GM21528 (cell line): ENCODE measurements at regions not wholly inside any gene's neighbourhood (a gene's known extent, or its start where the extent isn't known, plus 50 kb on each side); places are given as distances from the start of the nearest gene placed in this dataset.

Source experiments
- ATAC-seq: cut with Tn5 transposase; IDR thresholded peaks from one replicate; pipeline ENCODE4 v1.9.1; 2021; ENCODE audit warnings: mild to moderate bottlenecking, moderate library complexity; ENCODE audit not compliant: unreplicated experiment, low FRiP score

DNA sequence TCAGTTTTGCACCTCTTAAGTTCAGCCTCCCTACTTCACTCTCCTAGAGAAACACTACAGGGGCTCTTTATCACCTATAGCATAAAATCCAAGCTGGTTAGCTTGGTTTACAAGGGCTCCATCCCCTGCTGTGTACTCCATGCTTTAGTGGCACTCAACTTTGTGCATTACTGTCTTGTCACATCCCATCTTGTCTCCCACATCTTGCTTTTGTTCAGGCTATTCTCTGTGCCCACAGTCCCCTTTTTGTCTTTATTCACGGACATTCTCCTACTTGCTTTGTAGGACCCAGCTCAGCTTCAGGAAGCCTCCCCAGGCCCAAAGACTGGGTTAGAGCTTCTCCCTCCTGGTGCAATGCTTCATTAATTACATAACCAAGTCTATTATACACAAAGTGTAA is 107.9 kb upstream of the SPACA1 start:
- ATAC-seq, result no peak

DNA sequence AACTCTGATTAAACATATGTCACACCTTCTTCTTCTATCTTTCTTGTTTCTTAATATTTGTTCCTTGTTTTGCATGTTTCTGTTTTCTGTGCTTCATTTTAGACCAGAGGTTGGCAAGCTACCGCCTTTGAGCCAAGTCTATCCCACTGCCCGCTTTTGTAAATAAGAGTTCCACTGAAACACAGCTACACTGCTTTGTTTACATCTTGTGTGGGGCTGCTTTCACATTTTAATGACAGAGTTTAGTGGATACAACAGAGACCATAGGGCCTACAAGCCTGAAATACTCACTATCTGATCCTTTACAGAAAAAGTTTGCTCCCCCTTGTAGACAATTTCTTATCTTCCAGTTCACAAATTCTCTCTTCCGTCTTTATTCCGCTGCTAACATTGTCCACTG is 109.4 kb upstream of the SPACA1 start:
- no peak for ATAC-seq

DNA sequence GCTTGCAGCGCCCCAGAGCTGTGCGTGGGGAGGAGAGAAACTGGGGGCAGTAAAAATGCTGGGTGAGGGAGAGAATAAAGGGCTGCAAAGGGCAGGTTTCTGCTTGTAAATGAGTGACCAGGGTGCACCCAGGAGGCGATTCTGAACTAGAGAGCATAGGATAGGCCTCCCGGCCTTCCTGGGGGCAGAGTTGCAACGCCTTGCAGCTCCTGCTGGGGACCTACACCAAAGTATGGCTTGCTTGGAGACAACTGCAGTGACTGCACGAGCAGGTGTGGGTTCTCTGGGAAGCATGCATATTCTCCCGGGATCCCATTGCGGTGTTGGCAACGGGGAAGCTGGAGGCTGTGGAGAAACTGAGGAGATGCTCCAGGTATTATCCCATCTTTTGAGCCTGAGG is 111.6 kb upstream of the SPACA1 start:
- no peak for ATAC-seq

DNA sequence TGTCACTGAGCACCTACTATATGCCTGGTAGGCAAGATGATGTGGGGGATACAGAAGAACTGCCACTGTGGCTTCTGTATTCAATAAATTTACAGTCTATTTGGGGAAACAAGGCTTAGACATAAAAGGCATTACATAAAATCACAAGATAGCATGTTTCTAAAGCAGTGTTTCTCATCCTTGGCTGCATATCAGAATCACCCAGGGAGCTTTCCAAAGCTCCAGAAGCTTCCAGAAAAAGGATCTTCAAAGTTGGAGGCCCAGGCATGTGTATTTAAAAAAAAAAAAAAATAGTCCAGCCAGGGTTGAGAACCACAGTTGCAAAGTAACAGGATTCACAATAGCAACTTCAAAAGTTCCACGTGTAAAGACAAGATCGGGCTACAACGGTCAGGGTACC is 112.4 kb upstream of the SPACA1 start:
- no peak for ATAC-seq

DNA sequence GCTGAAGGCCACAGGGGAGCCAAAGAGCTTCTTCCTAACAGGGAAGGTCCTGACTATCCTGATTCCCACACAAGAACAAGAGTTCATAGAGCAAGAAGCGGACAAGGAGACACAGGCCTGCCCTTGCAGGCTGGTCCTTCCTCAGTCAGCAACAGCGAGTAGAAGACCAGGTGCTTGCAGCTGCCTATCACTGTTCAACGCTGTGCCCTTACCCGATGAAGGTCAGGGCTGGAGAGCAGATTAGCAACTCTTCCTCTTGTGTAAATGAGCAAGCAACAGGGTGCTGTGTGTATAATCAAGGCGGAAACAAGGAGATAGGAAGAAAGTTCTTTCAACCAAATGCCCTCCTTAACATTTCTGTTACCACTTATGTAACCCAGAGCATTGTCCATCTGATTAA is 115.3 kb upstream of the SPACA1 start:
- ATAC-seq, result no peak

DNA sequence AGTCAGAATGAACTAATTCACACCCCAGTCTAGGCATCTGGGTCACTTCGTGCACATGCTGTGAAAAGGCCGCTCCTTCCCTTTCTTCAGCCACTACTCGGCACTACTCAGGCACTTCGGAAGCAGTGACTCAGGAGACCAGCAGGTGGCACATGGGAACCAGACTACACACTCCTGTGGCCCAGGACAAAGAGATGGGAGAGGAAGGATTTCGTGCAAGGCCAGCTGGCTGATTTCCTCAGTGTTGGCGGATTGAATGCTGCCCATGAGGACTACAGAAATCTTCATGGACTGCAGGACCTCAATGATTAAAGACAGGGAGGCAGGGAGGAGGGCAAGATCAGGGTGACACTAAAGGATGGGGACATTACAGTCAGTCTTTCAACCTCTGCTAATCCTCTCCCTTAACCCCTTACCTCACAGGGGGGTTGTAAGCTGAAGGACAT is 117.8 kb upstream of the SPACA1 start:
- peak; percentile 60 for ATAC-seq

DNA sequence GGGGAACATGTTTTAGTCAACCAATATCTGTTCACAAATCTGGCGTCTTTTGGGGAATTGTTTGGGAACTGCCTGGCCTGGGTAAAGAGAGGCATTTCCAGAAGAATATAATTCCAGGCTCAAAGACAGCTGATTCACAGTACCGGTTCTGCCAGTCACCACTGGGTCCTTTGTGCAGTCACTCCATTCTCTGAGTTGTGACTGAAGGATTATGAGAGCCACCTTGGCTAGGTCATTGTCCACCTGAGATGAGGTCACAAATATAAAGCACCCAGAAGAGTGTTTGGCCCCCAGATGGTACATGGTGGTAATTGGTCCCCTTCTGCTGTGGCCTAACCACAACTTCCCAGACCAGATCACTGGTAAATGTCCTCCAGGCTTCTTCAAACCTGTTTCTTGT is 121.0 kb upstream of the SPACA1 start:
- no peak for ATAC-seq

DNA sequence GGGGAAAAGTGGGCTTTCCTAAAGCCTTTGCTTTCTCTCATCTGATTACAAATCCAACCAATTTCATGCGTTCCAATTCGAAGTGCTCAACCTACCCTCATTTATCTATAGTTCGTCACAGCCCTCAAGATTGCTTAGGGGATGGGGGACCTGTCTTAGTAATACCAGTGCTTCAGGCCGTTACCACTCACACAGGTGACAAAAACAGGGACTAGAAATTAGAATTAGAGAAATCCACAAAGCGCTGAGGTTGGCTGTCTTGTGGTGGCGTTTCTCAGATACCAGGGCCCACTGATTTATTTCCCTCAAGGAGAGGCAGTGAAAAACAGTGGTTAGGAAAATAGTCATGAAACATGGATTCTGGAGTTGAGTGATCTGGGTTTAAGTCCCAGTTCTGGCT is 121.6 kb upstream of the SPACA1 start:
- ATAC-seq, result no peak

DNA sequence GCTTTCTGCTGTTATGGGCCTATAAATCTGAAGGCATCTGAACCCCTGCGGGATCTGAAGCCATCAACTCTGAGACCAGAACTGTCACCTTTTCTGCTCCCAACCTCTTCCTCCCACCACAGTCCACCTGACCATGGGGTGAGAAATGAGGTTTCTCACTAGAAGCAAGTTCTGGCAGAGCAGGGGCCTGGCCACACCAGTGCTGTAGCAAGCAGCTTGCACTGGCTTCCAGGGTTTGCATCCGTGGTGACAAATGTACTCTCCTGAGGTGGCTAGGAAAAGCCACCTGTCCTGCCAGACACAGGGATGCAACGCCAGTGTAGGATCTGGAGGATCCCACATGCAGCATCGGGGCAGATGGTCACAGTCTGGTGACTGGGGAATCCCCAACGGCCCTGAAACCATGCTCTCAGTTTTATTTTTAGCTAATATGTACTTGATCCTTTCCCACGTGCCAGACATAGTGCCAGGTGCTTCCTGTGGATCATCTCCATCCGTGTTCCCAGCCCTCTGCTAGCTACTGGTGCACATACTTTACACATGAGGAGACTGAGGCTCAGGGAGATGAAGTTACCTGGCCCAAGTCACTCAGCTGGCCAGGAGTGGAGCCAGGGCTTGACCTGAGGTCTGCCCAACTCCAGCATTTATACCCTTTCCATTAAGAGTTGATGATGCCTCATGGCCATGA is 122.1 kb upstream of the SPACA1 start:
- ATAC-seq, result peak; percentile 56

DNA sequence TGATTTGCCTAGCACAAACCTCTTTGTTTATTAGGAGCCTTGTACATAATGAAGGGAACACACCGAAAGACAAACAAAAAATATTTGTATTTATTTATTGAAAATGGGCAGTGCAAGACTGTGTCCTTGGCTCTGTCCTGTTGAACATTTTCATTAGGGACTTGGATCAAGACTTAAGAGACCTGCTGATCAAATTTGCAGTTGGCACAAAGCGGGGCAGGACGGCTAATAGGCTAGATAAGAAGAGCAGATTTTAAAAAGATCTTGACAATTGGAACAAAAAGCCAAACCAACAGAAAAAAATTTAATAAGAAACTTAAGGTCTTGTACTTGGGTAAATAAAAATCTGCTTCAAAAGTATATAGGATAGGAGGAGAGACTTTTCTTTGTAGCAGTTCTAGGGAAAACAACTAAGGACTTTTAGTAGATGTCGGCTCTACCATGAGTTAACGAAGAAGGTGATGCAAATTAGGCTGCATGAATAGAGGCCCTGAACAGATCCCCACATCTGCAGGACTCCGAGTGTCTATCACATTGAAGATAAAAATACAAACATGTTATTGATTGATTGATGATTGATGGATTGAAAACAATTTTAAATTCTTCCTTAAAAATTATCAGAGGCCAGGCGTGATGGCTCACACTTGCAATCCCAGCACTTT is 124.1 kb upstream of the SPACA1 start:
- ATAC-seq, result no peak

DNA sequence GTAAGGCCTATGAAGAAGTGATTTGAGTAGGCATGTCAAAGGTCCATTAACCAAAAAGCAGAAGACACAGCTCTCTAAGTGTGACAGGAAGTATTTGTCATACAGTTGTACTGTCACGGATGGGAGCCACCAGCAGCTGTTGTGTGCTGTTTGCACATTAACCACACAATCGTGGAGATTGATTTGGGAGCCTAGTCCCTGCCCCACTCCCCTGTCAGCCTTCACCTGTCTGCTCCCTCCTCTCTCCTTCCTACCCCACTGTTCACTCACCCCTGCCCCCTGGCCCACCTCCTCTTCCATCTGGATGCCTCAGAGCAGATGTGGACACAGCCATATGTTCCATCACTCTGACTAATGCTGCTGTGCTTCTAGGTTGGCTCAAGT is 124.7 kb upstream of the SPACA1 start:
- ATAC-seq, result peak; percentile 74

DNA sequence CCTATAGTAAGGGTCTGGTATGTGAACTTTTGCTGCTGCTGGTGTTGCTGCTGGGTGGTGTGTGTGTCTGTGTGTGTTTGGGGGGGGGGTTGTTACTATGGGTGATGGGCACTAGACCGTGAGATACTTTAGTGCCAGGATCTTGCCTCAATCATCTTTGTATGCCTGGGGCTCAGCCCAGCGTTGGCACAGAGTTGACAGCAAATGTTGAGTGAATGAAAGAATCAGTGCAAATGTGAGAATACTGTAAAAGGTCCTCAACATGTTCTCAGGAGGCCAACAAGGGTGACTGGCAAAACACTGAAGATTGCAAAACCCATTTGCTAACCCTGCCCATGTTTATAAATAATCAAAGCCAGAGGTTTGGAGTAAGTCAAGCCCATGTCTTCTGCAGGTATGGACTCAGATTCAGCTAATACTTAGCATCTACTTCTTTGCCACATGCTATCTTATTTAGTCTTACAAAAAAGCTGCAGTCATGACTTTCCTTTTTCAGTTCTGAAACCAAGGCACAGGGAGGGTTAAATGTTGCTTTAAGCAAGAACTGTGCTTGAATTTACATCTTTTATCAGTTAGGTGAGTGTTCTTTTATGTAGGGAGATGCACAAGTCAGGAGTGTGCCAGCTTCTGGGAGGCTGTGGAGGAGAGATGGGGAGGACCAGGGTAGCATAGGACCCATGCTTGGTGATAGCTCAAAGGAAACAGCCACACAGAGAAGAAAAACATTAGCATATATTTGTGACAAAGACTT is 125.3 kb upstream of the SPACA1 start:
- ATAC-seq, result peak; percentile 20

DNA sequence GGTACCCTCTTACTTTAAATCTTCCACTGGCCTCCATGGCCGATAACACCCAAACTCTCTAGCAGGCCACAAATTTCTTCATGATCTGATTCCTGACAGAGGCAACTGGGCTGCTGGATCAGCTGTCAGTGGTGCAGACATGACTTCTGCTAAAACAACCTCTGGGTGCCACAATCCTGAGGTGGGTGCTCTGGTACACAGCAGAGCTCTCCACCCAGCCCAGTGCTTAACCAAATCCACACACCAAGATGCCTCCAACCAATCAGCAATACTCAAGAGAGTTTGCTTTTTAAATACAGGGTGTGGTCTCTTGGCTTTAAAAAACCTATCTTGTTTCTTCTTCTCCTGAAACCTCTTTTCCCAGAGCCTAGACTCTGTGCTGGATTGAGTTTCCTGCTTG is 126.6 kb upstream of the SPACA1 start:
- ATAC-seq, result no peak

DNA sequence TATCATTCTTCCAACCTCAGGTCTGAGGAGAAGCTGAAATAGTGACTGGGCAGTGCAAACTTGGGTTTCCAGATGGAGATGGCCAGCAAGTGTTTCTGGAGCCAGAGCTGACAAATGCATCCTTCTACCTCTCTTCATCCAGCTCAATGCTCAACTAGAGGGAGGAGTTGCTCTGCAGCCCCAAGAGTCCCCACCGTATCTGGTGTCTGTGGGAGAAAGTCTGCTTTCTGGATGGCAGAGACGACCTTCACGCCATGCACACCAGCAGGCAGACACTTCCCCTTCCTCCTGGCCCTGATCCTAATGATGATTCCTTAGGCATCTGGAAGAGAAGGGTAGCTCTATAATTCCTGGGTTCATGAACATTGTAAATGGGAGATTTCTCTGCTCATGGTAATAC is 127.4 kb upstream of the SPACA1 start:
- ATAC-seq, result no peak

DNA sequence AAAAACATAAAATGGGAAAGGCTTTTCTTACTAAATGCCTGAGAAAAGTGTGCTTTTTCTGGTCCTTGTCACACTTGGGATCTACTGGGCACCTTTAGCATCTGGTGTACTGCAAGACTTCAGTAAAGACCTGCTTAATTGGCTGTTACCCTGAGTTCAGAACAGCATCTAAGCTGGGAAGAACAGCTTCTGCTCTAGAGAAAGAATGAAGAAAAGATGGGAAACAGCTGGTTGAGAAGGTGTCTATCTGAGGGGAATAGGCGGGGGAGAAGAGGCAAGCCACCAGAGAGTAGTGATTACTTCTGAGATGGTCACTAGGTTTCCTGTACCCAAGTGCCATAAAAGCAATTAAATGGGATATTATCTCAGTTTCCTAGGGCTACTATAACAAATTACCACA is 128.2 kb upstream of the SPACA1 start:
- ATAC-seq, result no peak

DNA sequence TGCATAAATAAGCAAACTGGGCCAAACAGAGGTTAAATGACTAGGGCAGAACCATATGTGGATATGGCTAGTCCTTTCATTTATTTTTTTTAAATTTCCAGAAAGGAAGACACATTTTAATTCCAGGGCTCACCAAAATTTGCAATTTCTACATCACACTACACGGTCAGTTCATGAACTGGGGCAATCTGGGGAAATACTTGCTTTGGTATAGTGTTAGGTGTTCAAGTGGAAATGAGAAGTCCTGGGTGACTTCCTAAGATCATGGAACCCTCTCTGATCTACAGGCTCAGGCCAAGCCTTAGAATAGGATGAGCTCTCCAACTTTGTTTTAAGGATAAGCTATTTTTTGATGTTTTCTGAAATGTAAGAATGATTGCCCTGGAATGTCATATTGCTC is 128.6 kb upstream of the SPACA1 start:
- ATAC-seq, result no peak

DNA sequence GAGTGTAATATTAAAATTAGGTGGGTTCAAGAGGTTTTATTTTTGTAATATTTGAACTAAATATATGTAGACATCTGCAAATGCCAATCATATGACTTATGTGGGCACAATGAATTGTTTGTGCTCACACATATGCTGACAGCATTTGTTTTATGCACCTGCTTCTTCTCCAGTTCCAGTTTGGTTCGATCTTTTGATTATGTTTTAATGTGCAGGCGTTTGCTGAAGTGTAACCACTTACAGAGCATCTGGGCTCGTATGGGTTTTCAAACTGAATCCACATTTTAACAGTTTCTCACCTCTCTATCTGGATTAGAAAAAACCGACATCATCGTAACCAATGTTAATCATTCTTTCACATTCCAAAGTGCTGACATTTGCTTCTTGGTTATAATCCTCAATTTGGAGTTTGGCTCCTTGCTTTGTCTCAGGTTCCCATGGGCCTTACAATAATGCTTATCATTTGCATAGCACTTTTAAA is 129.1 kb upstream of the SPACA1 start:
- ATAC-seq, result no peak

DNA sequence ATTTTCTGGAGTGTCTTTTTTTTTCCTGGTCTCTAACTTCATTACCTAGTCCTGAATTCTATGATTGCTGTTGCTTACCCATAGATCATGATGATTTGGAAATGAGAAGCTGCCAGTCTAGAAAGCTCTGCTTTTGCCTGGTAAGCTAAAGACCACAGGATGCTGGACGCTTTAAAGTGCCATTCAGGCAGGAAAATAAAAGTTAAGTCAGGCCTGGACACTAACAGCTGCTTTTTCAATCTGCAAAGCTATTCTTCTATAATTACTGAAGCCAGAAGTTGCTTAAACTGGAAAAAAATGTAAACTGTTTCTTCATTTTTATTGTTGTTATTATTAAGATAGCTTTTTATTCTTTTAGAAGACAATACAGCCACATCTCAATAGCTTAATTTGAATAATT is 129.8 kb upstream of the SPACA1 start:
- no peak for ATAC-seq

DNA sequence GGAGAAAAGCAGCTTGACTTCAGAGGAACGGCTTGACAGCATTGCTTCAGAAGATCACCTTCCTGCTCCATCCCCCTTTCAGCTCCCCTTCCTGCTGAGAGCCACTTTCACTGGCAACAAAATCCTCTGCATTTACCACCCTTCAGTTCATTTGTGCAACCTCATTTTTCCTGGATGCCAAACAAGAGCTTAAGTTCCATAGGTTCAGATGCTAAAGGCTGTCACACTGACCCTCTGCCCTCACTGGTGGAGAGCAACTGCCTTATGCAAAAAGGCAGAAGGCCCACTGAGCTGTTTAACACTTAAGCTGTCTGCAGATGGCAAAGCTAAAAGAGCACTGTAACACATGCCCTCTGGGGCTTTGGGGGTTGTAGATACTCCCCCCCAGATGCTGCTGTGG is 131.2 kb upstream of the SPACA1 start:
- no peak for ATAC-seq

DNA sequence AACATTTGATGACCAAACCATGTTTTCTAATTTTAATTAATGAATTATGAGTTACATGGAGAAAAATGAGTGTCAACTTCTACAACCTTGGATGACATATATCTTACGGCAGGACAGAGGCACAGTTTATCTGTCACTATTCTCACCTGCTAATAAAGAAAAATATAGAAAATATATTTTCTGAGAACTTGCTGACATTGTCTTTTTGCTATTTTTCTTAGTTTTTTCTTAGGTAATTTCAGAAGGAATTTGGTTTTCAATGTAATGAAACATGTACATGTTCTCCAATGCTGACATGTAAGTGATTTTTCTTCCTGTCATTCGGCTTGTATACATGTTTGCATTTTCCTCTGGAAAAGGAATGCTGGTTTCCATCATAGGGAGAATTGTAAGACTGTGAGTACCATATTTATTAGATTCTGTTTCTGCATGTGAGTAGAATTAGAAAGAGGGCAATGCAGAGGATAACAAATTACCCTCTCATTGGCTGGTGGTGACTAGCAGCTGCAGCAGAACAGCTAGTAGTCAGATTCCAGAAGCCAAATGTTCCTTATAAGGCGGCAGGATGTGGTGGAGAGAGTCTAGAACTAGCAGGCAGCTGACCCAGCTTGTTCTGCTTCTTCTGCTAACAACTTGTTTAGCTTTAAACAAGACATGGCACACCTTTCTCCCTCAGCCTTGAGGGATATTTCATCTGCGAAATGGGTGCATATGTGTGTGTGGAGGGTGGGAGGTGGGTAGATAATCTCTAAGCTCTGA is 132.8 kb upstream of the SPACA1 start:
- peak; percentile 69 for ATAC-seq

DNA sequence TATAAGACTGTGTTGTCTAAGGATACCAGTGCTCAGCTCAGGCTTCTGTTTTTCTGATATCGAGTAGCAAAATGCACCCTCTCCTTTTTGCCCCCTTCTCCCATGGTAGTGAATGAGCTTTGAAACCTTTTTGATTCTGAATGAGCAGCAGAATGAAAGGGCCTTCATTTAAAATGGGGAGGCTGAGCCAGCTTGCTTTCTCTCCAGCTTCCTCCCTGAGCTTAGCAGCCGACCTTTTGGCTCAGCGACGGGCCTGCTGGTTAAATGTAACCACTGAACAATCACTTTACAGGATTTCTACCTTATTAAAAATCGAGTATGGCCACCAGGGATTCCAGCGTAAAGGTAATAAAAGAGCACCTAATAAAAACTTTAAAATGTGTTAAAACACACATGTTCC is 133.7 kb upstream of the SPACA1 start:
- ATAC-seq, result no peak
